ENCODE measurements at regions not wholly inside any gene's neighbourhood (a gene's known extent, or its start where the extent isn't known, plus 50 kb on each side); places are given as distances from the start of the nearest gene placed in this dataset.

DNA sequence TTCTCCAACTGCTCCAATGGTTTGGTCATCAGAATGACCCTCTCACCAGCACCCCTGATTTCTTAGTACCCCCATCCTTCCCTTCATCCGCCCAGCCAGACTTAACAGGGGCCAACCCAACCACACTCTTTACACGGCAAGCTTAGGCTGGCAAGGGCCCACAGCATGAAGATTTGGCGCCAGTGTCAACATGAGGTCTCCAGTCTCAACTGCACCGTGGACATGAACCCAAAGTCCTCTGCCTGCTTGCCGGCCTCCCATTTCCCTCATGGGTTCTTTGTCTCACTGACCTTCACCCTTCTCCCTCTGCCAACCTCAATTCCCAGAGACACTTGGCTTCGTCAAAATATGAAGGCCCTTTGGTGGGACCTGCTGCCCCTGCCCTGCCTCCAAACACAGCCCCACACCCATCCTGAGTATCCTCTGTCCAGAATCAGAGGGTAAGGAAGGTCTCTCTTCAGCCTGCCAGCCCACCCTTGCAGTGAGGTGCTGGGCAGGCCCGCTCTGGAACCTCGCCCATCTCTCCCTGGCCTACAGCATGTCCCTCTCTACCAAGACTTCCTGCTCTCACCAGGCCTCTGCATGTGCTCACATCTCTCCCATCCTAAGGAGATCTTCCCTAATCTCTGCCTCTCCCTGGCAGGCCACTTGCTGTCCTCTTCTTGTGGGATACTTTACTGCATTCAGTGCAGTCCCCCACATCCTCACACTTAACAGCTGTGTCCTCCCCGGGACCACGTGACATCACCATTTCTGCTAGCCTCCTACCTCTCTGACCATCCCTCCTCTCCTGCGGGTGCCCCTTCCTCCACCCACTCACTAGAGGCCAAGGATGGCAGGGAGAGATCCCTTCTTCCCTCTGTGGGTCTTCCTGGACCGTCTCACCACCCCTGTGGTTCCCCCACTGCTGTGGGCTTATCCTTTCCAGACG, 91.7 kb upstream of the ZMIZ1 start:
- no peak for DNase-seq

DNA sequence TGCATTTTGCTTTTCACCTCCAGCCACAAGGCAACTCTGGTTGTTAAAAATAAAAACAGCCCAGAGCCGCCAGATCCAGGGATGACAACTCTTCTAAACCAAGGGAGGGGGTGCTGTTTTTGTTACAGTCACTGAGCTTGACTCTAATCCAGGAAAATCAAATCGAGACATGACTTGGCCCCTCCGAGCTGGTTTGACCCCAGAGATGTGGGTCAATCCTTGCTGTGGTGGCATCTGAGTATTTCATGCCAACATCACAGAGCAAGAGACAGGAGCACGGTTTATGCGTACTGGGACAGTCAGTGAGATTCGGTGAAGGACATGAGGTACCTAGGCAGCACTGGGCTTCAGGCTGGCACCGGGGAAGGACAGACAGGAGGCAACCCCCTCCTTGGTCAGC, 88.8 kb upstream of the ZMIZ1 start:
- no peak for DNase-seq

DNA sequence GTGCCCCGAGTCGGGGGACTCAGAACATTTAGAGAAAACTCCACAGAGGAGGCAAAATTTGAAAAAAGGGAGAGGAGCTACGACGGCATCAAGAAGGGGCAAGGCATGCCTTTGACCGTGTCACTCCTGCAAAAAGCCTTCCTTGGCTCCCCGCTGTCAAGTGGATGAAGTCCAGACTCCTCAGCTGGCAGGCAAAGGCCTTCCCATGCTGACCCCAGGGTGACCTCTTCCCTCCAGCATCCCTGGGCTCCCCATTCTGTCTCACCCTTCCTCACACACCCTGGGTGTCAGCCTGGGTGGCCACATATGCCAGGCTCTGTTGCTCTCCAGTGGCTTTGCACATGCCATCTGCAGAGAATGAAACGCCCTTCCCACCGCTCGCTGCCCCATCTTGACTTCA, 88.4 kb upstream of the ZMIZ1 start:
- DNase-seq = no peak

DNA sequence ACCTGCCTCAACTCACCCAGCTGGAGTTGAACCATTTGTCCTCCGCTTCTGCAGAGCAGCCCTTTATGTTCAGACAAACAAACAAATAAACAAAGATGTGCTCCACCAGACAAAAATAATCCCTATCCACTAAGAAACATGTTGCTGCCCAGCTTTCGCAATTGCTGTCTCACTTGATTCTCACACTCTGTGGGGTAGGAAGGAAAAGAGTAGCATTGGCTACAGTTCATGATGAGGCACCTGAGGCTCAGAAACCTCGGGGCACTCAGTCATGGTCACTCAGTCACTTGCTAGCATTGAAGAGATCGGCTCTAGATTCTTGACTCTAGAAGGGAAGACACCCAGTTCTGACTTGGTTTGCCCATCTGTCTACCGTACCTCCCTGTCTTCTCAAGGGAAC, 88.0 kb upstream of the ZMIZ1 start:
- DNase-seq = no peak

DNA sequence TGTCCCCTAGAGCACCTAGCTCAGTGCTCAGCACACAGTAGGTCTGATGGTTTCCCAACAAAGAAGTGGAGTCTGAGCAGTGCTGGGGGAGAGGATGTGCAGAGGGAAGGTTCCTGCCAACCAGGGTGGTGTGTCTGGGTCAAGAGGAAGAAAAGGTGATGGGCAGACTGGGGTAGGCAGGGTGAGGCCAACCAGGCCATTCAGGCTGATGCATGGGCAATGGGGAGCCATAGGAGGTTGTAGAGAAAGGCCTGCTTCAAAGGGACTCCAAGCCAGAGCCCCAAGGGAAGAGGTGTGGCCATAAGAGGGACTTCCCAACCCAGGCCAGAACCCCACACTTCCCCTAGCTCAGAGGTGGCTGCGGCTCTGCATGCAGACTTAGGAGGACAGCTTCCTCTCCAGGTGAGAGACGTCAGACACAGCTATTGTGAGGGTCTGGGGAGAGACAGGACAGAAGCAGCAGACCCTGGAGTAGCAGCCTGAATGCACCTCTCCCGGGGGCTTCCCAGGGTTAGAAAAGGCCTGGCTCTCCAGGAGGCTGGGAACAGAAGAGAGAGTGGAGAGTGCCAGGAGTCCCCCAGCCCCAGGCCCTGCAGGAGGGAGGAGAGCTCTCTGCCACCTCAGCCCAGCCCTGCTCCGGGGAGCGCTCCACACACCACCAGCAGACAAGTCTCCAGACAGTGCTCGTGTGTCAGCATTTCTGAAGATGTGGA, 87.4 kb upstream of the ZMIZ1 start:
- peak; percentile 21 for DNase-seq

DNA sequence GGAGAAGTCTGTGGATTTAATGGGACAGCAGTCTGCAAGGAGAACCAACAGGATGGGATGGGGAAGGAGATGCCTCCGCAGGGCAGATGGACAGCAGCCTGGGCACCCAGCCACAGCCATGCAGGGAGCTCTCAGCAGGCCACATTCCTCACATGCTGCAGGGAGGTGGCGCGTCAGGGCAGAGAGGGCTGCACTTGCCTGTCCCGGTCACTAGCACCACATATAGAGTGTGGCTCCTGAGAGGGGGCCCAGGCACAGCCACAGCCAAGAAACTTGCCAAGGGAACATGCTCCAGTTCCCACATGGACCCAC, 86.8 kb upstream of the ZMIZ1 start:
- no peak for DNase-seq

DNA sequence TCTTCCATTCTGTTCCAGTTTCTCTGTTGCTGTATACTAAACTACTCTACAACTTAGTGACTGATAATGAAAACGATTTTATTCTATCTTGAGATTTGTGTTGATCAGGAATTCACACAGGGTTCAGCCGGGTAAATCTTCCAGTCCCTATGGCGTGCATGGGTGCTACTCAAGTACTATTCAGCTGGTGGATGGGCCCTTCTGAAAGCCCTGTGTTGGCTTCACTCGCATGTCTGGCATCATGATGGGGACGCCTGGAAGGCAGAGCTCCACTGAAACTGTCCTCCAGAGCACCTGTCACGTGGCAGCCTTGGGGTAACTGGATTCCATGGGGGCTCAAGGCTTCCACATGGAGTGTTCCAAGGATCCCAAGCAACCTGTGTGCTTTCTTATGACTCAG, 86.0 kb upstream of the ZMIZ1 start:
- no peak for DNase-seq

DNA sequence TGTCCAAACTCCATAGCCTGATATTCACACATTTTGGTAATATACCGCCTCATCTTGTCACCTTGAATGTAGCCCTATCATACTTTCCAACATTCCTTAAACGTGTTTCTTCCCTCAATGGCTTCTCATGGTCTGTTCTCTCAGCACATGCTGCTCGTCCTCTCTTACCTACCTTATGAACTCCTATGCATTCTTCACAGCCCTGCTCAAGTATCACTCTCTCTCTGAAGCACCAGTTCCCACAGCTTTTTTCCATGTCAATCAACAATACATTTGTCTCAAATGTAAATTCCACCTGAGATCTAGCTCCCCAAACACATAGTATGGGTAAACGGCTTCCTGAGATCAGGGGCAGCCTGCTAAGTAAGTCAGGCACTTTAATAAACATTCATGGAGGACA, 85.2 kb upstream of the ZMIZ1 start:
- no peak for DNase-seq

DNA sequence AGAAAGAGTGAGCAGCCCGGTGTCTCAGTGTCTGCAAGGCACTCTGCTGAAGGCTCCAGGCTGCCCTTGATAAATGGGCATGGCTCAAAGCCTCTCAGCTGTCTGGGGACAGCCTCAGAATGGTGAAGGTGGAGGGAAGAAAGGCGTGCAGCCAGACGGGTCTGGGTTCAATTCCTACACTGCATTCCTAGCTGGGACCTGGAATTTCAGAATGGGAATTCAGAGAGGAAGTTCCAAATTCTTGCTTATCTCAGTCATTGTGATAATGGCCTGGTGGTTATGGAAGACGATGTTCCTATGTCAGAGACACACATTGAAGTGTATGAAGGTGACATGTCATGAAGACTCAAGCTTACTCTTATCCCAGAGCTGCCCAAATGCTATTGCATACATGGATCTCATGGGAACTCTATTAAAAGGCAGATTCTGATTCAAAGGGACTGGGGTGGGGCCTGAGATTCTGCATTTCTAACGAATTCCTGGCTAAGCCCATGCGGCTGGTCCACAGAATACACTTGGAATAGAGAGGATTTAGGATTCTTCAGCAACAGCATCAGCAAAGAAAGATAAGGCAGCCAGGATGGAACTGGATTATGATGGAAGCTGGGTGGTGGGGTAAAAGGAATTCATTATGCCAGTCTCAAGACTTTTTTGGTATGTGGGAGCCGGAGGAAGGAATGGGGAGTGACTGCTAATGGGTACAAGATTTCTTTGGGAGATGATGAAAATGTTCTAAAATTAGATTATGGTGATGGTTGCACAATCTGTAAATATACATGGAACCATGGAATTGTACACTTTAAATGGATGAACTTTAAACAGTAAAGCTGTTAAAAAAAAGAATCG, 82.6 kb upstream of the ZMIZ1 start:
- DNase-seq = no peak

DNA sequence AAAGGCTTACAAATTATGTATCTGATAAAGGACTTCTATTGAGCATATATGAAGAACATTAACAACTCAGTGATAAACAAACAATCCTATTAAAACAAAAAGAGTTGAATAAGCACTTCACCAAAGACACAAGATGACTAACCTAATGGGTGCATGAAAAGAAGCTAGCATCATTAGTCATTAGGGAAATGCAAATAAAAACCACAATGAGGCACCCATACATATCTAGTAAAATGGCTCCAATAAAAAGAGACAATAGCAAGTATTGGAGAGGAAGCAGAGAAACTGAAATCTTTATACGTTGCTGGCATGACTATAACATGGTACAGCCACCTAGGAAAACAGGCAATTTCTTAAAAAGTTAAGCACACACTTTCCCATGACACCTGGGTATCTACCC, 77.6 kb upstream of the ZMIZ1 start:
- no peak for DNase-seq

DNA sequence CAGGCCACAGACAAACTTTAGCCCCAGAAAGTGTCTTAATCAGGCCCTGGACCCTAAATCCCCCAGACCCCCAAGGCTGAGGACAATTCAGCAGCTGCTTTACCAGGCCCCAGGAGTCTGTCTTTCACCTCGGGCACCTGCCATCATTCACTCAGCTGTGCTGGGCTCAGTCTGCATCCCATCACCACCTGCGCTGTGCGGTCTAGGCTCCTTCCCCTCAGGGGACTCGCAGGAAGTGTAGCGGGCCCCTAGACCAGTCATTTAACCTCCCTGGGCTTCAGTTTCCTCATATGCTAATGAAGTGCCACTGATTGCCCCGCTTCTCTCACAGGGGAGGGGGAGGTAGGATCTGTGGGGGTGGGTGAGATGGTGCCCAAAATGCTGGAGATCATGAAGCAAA, 76.4 kb upstream of the ZMIZ1 start:
- no peak for DNase-seq

DNA sequence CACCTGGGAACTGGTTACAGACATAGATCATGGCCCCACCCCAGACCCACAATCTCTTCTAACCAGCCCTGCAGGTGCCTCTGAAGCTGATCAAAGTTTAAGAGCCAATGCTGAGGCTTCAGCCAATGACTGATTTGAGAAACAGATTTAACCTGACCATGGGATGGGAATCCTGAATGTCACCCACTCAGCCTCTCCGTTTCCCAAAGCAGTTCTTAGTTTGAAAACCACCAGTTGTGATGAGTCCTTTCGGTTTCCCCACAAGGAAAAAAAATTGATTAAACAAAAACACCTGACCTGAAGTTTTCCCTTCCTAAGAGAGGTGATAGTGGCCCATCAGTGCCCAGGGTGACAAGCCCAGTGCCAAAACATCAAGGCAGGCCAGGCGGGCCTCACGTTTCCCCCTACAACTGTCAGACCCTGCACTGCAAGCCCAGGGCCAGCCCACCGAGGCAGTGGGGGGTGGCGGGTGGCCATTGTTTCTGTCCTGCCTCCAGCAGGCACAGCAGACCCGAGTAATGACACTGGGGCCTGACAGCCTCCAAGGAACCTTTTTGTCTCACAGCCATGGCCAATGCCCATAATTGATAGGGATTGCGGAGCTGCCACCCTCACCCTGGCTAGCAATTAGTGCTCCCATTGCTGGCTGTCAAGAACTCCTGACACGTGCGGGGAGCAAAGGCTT, 75.4 kb upstream of the ZMIZ1 start:
- DNase-seq = no peak

DNA sequence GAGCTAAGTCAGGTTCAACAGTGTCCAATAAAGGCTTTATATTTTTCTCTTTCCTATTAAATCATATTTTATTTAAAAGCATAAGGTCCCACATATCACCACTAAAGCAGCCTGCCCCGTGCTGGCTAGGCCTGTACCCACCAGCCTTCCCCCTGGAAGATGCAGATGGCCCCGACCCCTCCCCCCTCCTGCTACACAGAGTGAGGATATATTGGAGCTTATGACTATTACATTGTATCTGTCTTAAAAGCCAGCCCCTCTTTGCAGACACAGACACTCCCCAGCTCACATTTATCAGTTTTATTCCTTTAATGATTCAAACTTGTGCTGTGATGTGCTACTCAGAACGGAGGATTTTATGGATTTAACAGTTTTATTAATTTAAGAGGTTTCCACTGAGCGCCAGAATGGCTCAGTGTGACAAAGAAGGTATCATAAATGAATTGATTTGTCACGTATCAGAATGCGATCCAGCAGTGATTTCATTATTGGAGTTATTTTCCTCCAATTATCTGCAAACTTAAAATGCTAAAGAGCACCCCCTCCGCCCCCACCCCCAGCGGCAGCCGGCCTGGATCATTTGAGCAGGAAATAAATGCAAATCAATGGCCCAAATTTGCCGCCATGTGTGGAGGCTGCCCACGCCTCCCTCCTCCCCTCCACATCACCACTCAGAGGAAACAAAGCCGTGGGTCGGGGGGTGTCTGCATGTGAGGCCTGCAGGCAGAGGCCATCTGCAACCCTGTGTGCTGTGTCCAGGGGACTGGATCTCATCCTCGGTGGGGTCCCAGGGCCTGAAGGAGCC, 72.6 kb upstream of the ZMIZ1 start:
- DNase-seq = no peak

DNA sequence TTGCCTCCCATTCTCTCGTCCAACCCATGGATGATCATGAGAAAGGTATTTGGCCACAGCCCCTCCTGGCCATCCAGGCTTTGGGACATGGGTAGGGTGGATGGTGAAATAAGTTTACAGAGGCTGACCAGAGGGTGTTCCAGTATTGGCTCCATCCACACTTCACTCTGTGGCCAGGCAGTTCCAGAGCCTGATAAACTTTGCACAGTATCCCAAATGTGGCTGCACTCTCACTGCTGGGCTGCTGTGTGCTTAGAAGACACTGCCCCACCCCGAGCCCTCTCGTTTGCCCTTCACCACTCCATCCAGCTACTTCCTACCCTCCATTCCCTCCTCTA, 72.0 kb upstream of the ZMIZ1 start:
- DNase-seq = no peak

DNA sequence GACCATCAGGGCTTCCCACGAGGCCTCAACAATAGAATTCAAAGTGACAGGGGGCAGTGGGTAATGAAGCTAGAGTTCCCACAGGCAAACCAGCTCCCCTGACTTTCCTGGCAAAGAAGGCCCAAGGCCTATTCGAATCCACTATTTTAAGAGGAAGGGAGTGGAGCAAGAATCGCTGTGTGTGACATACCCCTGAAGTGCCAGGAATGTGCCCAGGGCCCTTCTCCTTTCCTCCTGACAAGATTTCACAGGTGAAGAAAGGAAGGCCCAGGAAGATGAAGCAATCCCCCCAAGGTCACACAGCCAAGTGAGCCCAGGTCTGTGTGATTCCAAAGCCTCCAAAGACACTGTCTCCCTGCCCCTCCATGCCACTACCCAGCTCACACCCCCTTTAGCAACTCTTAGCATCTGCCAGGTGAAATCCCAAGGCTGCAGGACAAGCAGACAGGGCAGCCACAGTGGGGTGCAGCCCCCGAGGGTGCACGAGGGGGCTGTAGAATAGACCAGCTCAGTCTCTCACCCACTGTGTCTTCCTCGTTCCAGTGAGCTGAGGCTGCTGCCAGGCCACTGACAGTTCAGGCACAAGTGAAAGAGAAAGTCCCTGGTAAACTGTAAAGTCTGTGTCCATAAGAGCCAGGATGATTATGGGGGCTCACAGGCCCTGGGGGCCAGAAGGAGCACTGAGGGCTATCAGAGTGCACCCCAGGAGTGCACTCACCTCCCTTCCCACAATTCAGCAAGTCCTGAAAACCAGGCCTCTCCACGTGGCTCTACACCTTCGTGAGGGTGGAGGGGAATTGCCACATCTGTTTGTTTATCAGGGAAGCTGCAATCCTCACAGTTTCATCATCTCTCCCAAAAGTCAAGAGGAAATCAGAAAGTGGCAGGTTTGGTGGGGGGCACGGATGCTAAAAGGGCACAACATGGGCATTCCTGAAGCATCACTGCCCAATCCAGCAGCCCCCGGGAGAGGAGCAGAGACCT, 70.8 kb upstream of the ZMIZ1 start:
- DNase-seq = no peak

DNA sequence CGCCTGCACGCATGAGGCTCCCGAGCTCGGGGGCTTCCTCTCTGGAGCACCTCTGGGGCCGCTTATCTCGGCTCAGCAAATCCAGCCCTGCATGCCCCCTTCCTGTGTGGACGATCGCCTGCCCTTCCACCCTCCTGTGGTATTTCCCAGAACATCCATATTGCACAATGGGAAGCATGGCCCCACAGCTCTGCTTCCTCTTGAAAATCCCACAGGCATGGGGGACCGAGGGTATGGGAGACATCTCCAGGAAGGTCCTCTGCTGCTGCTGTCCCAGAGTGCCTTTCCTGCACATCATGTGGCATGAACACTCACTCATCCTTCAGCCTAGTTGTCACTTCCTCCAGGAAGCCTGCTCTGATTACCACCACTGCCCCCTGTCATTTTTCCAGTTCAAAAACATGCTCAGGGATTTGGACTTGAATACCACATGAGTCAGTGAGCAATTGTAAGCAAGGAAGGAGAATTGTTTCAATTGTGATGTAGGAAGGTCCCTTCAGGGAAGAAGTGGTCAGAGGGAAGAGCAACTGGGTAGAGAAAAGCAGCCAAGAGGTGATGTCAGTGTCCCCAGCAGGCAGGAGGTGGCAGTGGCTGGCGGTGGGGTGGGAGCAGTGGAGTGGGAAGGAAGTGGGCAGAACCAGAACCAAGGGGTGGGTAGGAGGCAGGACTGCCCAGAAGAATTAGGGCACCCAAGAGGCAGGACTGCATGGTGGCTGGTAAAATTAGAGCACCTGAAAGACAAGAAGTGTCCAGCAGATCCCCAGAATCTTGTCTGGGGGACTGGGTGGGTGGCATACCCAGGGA, 67.5 kb upstream of the ZMIZ1 start:
- no peak for DNase-seq

DNA sequence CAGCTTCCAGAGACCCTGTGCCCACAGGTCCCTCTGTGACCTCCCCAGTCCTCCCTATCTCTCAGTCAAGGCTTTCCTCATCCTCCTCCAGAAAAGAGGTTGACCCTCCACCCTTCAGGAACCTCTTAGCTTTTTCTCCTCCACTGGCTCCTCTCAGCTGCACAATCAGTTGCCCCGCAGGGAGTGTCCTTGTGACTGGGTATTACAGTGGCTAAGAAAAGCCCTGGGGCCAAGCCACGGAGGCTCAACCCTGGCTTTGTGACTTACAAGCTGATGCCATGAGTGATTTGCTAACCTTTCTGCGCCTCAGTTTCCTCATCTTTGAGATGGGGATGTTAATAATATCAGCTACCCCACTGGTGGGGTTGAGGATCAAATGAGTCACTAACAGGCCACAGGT, 66.4 kb upstream of the ZMIZ1 start:
- DNase-seq = no peak

DNA sequence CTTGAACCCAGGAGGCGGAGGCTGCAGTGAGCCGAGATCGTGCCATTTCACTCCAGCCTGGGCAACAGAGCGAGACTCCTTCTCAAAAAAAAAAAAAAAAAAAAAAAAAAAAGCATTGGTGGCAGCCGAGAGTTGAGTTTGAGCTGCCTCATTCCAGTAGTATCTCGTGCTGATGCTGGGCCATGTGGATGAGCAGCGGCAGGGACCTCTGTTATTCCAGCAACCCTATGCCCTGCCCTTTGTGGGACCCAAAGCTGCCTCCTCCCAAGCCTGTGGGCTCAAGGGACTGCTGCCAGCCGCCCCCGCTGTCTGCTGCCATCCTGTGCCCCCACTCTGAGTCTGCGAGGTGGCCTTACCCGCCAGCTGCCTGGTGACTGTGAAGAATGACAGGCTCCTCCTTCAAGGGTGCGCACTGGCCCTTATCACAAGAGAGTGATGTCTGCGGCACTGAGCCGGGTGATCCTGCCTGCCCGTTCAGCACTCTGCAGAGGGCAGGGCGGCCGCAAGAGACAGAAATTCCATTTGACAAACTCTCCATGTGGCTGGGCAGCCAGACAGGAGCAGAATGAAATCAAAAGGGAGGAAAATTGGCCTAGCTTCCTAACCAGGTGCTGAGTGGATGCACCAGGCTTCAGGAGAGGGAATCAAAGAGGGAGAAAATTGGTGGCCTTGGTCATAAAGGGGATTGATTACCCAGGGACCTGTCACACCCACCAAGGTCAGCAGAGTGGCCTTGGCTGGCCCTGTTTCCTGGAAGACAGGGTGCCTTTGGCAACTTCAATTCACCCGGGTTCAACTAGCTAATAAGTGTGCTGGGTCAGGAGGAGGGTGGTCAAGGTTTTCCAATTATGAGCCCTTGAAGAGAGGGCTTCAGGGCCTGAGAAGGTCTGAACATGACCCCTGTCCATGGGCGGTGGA, 65.3 kb upstream of the ZMIZ1 start:
- no peak for DNase-seq

DNA sequence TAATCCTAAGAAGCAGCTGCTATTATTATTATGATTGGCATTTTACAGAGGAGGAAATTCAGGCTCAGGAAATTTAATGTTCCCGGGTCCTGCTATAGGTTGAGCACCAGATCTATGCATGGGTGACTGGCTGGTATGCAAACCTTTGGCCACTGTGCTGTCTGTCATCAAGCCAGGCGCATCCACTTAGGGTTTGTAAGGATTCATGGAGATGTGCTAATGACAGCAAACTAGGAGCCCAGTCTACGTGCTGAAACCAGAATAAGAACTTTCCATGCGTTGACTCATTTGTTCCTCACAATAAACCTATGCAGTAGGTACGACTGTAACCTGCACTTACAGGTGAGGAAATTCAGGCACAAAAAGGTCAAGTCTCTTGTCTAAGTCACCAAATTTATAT, 64.5 kb upstream of the ZMIZ1 start:
- DNase-seq = no peak
